Hepatic stellate cell (primary cell): ENCODE measurements at regions not wholly inside any gene's neighbourhood (a gene's known extent, or its start where the extent isn't known, plus 50 kb on each side); places are given as distances from the start of the nearest gene placed in this dataset.

Experiments used
- DNase-seq: peaks from one replicate; pipeline ENCODE4 v3.0.0; 2011; ENCODE audit warnings: low spot score

DNA sequence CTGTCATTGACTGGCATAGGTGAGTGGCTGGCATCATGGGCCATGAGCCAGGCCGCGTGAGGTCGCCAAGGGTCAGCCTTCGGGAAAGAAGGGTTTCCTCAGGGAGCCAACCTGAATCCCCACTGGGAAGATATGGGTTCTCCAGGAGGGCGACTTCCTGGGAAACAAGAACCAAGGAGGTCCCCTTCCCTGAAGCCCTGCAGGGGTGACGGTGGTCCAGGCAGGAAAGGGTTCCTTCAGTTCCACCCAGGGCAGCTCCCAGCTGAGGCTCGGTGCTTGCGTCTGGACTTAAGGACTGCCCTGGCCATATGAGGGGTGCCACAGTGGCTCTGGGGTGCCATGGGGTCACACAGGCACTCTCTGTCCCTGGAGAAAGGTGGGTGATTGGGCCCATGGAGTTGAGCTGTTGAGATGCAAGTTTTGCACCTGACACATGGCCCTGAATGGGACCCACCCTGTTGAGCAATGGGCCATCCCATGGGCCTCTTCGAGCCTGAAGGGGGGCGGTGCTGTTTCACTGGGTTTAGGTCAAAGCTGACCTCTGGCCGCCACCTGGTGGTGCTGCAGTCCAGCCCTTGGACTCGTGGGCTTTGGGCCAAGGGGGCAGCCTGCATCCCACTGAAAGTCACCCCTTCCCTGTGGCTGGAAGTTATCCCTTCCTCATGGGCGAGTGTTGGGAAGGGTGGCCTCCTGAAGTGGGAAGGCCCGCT, 228.1 kb downstream of the SNRPN start:
- DNase-seq, result no peak

DNA sequence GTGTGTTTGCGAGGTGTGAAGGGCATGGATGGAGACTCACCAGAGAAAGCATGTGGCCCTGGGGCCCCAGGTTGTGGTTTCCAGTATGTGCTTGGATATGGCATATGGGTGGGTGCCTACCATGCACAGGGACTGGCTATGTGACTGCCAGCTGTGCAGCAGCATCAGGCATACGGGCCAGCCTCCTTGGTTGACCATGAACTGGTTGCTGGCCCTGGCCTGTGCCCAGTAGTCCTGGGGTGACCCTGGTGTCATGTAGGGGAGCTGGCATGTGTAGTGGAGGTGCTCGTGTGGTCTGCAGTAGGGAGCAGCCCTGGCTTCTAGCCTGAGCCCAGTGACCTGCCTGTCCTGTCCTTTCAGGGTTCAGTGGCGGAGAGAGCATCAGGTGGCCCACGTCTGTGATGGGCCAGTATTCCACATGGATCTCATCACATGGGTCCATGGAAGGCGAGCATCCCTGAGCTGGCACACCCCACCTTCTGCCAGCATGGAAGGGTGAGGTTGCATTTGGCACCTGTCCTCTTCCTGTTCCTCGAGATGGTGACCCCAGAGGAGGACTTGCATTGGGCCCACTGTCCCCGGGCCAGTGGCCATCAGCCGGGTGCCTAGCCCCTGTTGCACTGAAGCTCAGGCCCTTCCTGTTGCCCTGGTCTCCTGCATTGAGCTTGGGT, 228.9 kb downstream of the SNRPN start:
- DNase-seq, result no peak

DNA sequence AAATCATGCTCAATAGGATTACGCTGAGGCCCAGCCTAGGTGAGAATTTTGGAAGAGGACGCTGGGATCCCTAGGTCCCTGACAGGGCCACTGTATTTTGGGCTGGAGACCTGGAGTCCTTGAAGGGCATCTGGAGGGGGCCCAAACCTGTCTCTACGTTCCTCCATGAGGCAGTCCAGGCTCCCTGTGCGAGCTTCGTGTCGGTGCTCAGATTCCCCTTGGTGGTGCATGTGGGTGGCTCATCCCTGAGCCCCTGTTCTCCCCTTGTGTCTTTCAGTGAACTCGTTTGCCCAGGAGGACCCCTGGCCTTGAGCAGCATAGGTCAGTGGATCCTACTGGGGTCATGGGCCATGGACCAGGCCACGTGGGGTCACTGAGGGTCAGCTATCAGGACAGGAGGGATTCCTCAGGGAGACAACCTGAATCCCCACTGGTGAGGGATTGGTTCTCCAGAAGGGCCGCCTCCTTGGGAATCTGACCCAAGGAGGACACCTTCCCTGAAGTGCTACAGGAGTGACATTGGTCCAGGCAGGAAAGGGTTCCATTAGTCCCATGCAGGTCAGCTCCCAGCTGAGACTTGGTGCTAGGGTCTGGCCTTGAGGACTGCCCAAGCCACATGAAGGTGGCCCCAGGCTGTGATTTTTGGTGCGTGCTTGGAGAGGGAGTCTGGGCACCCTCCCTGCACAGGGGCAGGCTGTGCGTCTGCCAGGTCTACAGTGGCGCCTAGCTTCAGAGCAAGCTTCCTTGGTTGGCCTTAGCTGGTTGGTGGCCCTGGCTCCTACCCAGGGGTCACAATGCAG, 229.8 kb downstream of the SNRPN start:
- DNase-seq, result no peak

DNA sequence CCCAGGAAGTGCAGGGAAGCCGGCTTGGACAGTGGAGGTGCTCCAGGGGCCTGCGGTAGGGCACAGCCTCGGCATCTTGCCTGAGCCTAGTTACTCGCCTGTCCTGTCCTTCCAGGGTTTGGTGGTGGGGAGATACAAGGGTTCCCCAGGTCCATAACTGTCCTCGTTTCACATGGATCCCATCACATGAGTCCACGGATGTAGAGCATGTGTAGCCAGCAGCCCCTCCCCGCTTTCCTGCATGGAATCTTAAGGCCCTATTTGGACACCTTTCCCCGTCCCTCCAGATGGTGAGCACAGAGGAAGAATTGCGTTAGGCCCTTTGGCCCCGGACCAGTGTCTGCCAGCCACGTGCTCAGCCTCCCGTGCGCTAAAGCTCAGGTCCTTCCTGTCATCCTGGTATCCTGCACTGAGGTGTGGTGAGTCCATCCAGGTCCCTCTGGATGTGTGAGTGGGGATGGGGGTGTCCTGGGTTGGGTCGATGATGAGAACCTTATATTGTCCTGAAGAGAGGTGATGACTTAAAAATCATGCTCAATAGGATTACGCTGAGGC, 230.4 kb downstream of the SNRPN start:
- no peak for DNase-seq

DNA sequence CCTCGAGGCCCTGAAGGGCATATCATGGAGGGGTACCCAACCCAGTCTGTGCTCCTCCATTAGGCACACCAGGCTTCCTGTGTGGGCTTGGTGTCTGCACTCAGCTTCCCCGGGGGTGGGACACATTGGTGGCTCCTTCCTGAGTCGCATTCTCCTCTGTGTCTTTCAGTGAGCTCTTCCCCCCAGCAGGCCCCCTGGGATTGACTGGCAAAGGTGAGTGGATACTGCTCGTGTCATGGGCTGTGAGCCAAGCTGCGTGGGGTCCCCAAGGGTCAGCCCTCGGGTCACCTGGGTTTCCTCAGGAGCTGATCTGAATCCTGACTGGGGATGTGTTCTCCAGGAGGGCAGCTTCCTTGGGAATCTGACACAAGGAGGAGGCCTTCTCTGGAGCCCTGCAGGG, 231.0 kb downstream of the SNRPN start:
- DNase-seq, result no peak

DNA sequence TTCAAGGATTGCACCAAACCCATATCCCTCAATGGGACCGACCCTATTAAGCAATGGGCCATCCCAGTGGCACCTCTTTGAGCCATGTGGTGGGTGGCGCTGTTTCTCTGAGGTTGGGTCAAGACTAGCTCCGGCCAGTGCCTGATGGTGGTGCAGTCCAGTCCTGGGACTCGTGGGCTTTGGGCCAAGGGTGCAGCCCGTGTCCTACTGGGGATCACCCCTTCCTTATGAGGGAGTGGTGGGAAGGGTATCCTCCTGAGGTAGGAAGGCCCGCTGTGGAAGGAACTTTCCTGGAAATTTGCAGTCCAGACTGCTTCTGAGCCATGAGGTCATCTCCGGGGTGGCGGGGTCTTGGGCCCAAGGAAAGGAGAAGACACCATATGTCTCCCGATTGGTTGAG, 231.6 kb downstream of the SNRPN start:
- DNase-seq, result no peak

DNA sequence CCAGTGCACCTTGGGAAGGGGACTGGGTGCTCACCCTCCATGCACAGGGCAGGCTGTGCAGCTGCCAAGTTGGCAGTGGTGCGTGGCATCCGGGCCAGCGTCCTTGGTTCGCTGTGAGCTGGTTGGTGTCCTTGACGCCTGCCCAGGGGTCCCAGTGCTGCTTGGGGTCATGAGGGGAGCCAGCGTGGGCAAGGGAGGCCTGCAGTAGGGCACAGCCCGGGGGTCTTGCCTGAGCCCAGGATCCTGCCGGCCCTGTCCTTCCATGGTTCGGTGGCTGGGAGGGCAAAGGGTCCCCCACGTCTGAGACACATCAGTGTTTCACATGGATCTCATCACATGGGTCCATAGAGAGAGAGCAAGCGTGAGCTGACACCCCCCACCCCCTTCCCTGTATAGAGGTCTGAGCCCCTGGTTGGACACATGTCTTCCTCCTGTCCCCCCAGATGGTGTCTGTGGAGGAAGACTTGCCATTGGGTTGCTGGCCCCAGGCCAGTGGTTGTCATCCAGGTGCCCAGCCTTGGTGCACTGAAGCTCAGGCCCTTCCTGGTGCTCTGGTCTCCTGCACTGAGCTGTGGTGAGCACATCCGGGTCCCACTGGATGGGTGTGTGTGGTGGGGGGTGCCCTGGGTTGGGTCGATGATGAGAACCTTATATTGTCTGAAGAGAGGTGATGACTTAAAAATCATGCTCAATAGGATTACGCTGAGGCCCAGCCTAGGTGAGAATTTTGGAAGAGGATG, 232.3 kb downstream of the SNRPN start:
- DNase-seq, result no peak

DNA sequence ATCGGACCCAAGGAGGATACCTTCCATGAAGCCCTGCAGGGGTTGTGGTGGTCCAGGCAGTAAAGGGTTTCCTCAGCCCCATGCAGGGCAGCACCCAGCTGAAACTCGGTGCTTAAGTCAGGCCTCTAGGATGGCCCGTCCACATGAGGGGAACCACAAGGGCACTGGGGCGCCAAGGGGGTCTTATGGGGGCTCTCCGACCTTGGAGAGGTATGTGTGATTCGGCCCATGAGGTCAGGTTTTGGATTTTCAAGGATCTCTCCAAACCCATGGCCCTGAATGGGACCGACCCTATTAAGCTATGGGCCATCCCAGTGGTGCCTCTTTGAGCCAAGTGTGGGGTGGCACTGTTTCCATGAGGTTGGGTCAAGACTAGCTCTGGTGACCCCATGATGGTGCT, 233.3 kb downstream of the SNRPN start:
- no peak for DNase-seq

DNA sequence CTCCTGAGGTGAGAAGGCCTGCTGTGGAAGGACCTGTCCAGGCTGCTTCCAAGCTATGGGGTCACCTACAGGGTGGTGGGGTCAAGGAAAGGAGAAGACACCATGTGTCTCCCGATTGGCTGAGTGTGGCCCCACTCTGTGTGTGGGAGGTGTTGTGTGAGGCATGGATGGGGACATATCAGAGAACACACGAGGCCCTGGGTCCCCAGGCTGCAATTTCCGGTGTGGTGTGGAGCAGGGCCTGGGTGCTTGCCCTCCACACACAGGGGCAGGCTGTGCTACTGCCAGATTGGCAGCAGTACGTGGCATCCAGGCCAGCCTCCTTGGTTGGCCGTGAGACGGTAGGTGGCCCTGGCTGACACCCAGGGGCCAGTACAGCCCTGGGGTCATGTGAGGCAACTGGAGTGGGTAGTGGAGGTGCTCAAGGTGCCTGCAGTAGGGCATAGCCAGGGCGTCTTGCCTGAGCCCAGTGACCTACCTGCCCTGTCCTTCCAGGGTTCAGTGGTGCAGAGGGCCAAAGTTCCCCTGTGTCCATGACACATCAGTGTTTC, 233.8 kb downstream of the SNRPN start:
- DNase-seq, result no peak

DNA sequence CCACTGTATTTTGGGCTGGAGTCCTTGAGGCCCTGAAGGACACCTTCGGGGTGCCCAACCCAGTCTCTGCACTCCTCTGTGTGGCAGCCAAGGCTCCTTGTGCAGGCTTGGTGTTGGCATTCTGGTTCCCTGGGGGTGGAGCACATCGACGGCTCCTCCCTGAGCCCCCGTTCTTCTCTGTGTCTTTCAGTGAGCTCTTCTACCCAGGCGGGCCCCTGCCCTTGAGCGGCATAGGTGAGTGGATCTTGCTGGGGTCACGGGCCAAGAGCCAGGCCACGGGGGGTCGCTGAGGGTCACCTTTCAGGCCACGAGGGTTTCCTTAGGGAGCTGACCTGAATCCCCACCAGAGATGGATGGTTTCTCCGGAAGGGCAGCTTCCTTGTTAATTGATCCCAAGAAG, 234.8 kb downstream of the SNRPN start:
- no peak for DNase-seq

DNA sequence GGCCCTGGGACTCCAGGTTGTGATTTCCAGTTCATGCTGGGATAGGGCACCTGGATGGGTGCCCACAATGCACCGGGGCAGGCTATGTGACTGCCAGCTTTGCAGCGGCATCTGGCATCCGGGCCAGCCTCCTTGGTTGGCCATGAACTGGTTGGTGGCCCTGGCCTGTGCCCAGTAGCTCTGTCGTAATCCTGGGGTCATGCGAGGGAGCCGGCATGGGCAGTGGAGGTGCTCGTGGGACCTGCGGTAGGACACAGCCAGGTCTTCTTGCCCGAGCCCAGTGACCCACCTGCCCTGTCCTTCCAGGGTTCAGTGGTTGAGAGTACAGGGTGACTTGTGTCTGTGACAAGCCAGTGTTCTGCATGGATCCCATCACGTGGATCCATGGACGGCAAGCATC, 237.9 kb downstream of the SNRPN start:
- DNase-seq, result no peak

DNA sequence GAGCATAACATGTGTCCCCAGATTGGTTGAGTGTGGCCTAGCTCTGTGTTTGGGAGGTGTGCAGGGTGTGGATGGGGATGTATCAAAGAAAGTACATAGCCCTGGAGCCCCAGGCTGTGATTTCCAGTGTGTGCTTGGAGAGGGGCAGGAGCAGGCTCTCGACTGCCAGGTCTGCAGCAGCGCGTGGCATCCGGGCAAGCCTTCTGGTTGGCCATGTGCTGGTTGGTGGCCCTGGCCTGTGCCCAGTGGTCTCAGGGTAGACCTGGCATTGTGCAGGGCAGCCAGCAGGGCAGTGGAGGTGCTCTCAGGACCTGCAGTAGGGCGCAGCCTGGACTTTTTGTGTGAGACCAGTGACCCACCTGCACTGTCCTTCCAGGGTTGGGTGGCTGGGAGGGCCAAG, 231.5 kb downstream of the UBE3A start:
- DNase-seq, result no peak

DNA sequence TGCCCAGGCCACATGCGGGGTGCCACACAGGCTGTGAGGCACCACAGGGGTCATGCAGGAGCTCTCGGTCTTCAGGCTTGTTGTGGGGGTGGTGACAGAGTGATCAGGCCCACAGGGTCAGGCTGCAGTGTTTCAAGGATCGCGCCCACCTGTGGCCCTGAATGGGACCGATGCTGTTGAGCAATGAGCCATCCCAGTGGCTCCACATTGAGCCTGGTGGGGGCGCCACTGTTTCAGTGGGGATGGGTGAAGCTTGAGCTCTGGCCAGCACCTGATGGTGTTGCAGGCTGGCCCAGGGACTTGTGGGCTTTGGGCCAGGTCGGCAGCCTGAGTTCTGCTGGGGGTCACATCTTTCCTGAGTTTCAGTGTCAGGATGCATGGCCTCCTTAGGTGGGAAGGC, 230.1 kb downstream of the UBE3A start:
- DNase-seq, result no peak

DNA sequence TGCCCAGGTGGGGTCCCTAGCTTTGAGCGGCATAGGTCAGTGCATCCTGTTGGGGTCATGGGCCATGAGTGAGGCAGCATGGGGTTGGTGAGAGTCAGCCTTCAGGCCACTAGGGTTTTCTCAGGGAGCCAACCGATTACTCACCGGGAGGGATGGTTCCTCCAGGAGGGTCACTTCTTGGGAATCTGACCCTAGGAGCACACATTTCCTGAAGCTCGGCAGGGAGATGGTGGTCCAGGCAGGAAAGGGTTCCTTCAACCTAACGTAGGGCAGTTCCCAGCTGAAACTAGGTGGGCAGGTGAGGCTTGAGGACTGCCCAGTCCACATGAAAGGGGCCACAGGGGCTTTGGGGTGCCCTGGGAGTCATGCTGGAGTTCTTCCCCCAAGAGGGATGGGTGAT, 218.0 kb downstream of the UBE3A start:
- no peak for DNase-seq

DNA sequence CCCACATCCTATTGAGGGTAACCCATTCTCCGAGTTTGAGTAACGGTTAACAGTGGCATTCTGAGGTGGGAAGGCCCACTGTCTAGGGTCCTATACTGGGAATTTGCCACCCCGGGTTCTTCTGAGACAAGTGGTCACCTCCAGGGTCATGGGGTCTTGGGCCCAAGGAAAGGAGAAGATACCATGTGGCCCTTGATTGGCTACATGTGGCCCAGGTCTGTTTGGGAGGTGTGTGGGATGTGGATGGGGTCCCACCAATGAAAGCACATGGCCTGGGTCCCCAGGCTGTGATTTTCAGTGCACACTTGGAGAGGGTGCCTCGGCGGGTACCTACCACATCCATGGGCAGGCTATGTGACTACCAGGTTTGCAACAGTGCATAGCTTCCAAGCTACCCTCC, 214.4 kb downstream of the UBE3A start:
- DNase-seq, result no peak

DNA sequence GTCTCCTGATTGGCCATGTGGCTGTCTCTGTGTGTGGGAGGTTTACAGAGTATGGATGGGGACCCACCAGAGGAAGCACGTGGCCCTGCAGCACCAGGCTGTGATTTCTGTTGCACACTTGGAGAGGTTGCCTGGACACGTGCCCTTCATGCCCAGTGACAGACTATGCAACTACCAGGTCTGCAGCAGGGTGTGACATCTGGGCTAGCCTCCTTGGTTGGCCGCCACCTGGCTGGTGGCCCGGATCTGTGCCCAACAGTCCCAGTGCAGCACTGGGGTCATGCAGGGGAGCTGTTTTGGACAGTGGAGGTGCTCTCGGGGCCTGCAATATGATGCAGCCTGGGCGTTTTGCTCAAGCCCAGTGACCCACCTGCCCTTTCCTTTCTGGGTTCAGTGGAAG, 212.5 kb downstream of the UBE3A start:
- no peak for DNase-seq

DNA sequence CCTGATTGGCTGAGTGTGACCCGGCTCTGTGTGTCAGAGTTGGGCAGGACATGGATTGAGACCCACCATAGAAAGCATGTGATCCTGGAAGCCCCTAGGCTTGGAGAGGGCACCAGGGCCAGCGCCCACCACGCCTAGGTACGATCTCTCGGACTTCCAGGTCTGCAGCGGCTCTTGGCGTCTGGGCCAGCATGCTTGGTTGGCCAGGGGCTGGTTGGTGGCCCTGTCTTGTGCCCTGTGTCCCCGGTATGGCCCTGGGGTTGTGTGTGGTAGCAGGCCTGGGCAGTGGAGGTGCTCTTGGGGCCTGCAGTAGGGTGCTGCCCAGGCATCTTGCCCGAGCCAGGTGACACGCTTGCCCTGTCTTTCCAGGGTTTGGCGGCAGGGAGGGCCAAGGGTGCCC, 210.6 kb downstream of the UBE3A start:
- DNase-seq, result no peak

DNA sequence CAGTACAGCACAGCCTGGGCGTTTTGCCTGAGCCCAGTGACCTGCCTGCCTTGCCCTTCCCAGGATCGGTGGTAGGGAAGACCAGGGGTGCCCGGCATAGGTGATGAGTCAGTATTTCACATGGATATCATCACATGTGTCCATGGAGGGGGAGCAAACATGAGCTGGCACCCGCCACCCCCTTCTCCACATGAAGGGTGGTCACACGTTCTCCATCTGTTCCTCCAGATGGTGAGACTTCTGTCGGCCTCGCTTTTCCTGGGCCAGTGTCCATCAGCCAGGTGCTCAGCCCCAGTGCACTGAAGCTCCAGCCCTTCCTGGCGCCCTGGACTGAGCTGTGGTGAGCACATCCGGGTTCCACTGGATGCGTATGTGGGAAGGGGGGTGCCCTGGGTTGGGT, 208.4 kb downstream of the UBE3A start:
- no peak for DNase-seq

DNA sequence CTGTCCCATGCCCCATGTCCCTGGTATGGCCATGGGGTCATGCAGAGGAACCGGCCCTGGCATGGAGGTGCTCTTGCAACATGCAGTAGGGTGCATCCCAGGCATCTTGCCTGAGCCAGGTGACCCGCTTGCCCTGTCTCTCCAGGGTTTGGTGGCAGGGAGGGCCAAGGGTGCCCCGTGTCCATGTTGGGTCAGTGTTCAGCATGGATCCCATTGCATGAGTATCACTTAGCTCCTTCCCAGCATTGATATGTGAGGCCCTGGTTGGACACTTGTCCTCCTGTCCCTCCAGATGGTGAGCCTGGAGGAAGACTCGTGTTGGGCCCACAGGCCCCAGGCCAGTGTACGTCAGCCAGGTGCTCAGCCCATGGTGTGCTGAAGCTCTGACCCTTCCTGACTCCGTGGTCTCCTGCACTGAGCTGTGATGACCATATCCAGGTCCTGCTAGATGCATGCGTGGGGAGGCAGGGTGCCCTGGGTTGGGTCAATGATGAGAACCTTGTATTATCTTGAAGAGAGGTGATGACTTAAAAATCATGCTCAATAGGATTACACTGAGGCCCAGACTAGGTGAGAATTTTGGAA, 205.0 kb downstream of the UBE3A start:
- no peak for DNase-seq

DNA sequence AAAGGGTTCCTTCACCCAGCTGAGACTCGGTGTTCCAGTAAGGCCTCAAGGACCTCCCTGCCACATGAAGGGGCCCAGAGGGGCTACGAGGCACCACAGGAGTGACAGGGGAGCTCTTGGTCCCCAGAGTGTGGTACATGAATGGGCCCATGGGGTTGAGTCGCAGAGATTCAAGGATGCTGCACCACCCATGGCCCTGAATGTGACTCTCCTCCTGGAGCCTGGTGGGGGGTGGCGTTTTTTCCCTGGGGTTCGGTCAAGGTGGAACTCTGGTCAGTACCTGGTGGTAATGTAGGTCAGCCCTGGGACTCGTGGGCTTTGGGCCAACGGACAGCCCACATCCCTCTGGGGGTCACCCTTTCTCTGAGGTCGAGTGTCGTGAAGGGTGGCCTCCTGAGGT, 204.0 kb downstream of the UBE3A start:
- DNase-seq, result no peak

DNA sequence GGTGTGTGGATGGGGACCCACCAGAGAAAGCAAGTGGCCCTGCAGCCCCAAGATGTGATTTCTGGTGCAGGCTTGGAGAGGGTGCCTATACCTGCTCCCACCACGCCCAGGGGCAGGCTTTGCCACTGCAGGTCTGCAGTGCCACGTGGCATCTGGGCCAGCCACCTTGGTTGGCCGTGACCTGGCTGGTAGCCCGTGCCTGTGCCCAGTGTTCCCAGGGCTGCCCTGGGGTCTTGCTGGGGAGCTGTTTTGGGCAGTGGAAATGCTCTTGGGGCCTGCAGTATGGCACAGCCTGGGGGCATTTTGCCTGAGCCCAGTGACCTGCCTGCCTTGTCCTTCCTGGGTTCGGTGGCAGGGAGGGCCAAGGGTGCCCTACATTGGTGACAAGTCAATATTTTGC, 203.4 kb downstream of the UBE3A start:
- no peak for DNase-seq
